ENCODE measurements at regions not wholly inside any gene's neighbourhood (a gene's known extent, or its start where the extent isn't known, plus 50 kb on each side); places are given as distances from the start of the nearest gene placed in this dataset.
"Not testable (repeated sequence)": the region's sequence is repeated elsewhere in the genome, so short reads cannot be mapped to it uniquely, and the experiment has no call there.

DNA sequence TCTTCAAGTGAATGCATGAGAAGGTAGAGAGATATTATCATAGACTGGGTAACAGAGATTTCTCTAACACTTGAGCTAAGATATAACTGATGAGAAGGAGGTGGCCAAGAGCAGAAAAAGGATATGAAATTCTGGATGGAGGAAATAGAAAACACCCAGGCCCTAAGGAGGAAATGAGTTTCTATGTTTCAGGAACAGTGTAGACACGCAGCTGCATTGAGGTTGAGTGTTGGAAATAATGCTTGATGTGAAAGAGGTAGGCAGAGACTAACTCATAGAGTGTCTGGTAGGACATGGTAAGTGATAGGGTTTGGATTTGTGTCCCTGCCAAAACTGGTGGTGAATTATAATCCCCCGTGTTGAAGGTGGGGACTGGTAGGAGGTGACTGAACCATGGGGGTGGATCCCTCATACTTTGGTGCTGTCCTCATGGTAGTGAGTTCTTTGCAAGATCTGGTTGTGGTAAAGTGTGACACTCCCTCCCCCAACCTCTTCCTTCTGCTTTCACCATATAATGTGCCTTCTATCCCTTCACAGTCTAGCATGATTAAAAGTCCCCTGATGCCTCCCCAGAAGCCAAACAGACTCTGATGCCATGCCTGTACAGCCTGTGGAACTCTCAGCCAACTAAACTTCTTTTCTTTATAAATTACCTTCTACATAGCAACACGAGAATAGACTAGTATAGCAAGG is 787.3 kb downstream of the EDEM1 start:
- DNase-seq (ENCODE audit: low read depth in 2 of 2) = no peak

DNA sequence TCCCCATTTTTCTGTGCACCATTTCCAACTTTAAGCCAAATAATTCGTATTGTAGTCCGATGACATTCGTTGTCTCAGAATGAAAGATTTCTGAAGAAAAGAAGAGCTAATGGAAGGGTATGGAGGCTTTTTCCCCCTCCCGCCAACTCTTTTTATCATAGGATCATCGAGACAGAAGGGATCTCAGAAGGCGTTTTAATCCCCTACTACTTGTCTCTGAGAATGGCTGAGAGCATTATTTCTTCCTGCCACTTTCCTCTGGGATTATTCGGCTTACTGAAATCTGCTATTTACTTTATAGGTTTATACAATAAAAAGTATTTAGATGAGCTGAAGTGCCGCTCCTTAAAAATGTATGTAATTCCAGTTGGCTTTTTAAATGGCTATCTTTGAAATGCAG is 789.8 kb downstream of the EDEM1 start:
- DNase-seq (ENCODE audit: low read depth in 2 of 2) = no peak

GRCh38 chr3:5980475-5980874 is 793.0 kb downstream of the EDEM1 start:
- DNase-seq (ENCODE audit: low read depth in 2 of 2) = no peak

- no peak for DNase-seq (ENCODE audit: low read depth in 2 of 2)
These were observed 807.1 kb downstream of the EDEM1 start for GRCh38 chr3:5994651-5995050.

GRCh38 chr3:6018456-6018855 is 830.9 kb downstream of the EDEM1 start:
- no peak for DNase-seq (ENCODE audit: low read depth in 2 of 2)

DNA sequence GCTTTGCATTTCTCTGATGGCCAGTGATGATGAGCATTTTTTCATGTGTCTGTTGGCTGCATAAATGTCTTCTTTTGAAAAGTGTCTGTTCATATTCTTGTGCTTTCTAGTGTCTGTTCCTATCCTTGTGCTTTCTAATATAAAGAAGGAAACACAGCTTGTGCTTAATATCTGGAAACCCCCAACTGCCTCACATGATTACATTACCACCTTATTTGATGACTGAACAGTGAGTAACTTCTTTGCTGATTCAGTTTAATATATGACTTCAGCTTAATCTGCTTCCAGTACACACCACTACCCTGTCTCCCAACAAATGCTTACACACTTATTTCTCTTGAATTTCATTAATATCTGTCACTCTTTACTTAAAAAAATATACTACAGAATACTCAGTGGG is 835.1 kb downstream of the EDEM1 start:
- DNase-seq (ENCODE audit: low read depth in 2 of 2) = no peak

DNA sequence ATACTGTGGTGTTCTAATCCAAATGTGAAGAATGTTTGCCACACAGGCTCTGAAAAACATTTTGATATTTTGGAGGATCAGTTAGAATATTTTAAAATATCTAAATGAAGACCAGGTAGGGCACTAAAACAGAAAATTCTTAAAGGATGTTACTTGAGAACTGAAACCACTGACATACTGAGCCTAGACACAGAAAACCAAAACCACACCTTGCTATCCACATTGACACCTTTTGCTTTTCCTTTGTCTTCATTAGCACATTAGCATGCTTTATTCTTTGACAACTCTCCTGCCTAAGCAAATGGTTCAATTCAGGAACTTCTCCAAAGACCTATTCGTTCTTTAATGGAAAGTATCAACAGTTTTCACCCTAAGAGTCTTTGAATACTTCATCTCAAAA is 835.9 kb upstream of the GRM7 start:
- DNase-seq (ENCODE audit: low read depth in 2 of 2) = no peak

- not testable (repeated sequence) for DNase-seq (ENCODE audit: low read depth in 2 of 2)
These were observed 830.3 kb upstream of the GRM7 start for GRCh38 chr3:6030648-6031047.

DNA sequence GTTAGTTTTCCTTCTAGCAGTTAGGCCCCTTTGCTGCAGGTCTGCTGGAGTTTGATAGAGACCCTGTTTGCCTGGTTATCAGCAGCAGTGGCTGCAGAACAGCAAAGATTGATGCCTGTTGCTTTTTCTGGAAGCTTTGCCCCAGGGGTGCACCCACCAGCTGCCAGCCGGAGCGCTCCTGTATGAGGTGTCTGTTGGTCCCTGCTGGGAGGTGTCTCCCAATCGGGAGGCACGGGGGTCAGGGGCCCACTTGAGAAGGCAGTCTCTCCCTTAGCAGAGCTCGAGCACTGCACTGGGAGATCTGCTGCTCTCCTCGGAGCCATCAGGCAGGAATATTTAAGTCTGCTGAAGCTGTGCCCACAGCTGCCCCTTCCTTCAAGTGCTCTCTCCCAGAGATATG is 825.3 kb upstream of the GRM7 start:
- no peak for DNase-seq (ENCODE audit: low read depth in 2 of 2)

DNA sequence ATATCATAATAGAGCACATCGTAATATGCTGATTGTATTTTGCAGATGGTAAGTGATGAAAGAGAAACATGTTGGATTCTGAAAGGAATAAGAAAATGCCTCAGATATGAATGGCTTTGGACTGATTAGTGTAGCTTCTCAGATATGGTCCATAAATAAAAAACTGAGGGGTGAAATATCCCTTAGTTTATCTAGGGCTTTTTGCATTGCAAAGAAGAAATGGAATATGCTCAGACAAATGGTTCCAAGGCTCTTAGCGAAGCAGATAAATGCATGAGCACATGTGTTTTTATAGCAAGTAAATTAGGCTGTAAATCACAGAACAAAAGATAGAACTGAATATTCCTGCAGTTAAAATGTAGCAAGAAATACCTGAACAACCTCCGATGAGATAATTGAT is 820.9 kb upstream of the GRM7 start:
- DNase-seq (ENCODE audit: low read depth in 2 of 2) = no peak

GRCh38 chr3:6041894-6042293 is 819.0 kb upstream of the GRM7 start:
- DNase-seq (ENCODE audit: low read depth in 2 of 2) = no peak

- DNase-seq (ENCODE audit: low read depth in 2 of 2) = no peak
These were observed 813.9 kb upstream of the GRM7 start for GRCh38 chr3:6047016-6047415.

GRCh38 chr3:6060251-6060650 is 800.7 kb upstream of the GRM7 start:
- no peak for DNase-seq (ENCODE audit: low read depth in 2 of 2)

GRCh38 chr3:6062261-6063187 is 798.4 kb upstream of the GRM7 start:
- DNase-seq (ENCODE audit: low read depth in 2 of 2) = no peak

DNA sequence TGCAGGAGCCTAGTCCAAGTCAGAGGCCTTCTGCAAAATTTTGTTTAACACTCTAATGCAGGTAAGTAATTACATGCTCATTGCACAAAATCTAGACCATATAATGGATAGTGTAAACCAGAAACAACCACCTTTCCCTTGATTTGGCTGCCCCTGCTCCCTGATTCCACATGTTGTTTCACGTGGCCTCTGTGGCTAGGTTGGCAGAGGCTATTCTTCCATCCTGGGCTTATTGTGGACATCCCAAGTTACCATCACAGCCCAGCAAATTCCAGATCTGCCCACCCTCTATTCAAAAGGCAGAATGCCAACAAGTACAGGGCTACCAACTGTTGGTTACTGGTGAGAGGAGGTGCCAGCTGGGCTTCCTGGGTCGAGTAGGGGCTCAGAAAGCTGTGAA is 794.5 kb upstream of the GRM7 start:
- DNase-seq (ENCODE audit: low read depth in 2 of 2) = no peak

DNA sequence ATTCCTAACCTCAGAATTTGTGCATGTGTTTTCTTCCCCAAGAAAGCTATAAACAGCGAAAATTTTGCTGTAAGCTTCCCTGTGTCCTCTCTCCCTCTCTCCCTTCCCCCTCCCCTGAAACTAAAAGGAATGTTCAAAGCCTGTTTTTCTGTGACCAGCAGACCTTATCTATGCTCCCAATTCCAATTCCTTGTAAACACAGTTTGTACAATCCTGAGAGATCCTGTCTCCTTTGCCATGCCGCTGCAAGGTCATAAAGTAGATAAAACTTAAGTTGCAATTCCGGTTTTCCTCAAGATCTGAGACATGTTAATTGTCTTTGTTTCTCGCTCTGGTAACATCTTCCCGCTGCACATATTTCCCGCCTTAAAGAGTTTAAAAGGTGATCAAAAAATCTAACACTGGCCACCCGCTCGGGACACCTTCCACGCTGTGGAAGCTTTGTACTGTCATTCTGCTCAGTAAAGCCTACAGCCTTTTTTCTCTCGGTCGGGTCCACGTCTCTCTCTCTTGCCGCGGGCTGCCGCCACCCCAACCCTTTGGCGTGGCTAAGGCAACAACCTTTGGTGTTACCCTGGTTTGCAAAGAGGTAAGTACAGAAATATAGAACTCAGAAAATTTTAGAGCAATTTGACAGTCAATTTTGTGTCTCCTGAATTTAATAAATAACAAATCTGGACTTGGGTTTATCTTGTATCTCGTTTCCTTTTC is 793.9 kb upstream of the GRM7 start:
- not testable (repeated sequence) for DNase-seq (ENCODE audit: low read depth in 2 of 2)

- DNase-seq (ENCODE audit: low read depth in 2 of 2) = no peak
These were observed 786.0 kb upstream of the GRM7 start for GRCh38 chr3:6074952-6075351.

DNA sequence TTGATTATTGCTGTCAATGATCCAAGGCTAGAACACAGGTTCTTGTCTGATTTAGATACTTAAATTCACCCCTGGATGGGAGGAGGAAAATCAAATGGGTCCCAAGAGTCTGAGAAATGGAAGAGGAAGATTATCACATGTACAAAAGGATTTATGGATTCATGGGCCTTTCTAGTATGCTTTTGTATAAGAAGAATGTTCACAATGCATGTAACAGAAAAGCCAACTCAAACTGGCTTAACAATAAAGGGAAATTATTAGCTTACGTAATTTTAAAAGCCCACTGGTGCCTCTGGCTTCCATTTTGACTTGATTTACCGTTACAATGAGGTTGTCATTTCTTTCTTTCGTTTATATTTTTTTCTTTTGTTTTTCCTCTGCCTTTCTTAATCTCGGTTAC is 782.5 kb upstream of the GRM7 start:
- DNase-seq (ENCODE audit: low read depth in 2 of 2) = no peak

DNA sequence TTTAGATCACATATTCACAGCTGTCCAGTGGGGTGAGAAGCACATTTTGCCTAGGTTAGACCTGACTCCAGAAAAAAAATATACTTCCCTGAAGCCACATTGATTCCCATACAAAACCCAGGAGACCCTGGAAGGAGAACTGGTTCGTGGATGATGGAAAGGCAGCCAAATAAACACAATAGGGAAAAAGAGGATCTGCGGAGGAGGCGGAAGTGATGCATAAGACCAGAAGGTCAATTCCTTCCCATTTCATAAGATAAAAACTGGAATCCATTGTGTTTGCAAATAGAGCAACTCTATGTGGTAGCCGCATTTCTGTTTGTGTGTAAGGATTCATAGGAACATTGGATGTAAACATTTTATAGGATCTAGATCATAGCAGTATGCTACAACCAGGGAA is 781.9 kb upstream of the GRM7 start:
- no peak for DNase-seq (ENCODE audit: low read depth in 2 of 2)

DNA sequence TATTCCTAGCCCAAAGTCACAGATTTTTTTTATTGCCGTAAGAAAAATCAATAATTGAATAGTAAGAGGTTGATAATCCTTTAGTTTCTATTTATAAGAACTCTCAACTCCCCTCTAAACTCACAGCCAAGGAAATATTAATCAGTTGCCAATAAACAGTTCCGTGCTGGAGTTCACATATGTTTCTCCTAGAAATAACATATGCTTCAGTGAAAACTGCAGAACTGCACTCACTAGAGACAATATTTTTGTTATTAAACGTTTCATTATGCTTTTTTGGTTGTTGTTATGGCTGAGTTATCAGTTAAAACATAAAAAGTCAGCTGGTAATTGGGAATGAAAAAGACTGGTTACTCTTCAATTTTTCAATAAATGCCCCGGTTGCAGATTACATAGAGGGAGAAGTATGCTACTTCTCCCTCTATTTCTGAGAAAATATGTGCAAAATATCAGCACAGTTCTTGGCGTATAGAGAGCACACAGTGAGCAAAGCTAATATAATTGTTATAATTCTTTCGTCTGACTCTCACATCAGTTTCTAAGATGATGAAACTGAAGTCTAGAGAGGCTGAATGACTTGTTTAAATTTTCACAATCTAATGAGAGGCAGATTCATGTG is 781.2 kb upstream of the GRM7 start:
- no peak for DNase-seq (ENCODE audit: low read depth in 2 of 2)

- no peak for DNase-seq (ENCODE audit: low read depth in 2 of 2)
These were observed 772.5 kb upstream of the GRM7 start for GRCh38 chr3:6088433-6088832.

DNA sequence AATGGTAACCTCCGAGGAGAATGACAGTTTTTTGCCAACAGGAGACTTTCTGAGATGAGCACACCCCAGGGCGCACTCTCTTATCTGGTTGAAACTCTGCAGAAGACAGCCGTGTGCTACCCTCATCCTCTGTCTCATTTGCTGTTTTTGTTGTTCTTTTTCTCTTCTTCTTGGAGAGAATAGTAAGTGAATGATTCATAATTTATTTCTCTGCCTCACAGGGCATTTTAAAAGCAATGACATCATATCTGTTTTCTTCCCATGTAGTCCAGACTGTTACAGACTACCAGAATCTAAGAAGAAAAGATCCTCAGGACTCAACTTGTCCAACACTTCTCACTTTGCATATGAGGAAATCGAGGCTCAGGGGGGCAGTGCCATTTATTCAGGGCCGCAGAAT is 771.1 kb upstream of the GRM7 start:
- DNase-seq (ENCODE audit: low read depth in 2 of 2) = no peak

Measured in stimulated activated CD4-positive, alpha-beta T cell treated with anti-CD3 and anti-CD28 coated beads, Interleukin-4, amount 100 ng/mL, for 48 hours (primary cell).